ENCODE measurements at regions not wholly inside any gene's neighbourhood (a gene's known extent, or its start where the extent isn't known, plus 50 kb on each side); places are given as distances from the start of the nearest gene placed in this dataset.

GRCh38 chr5:2894736-2895135 is 143.3 kb upstream of the IRX2 start:
- no peak for DNase-seq (ENCODE audit: low spot score)

- DNase-seq (ENCODE audit: low spot score): no peak
Observed at GRCh38 chr5:2894316-2894715, 142.8 kb upstream of the IRX2 start.

DNA sequence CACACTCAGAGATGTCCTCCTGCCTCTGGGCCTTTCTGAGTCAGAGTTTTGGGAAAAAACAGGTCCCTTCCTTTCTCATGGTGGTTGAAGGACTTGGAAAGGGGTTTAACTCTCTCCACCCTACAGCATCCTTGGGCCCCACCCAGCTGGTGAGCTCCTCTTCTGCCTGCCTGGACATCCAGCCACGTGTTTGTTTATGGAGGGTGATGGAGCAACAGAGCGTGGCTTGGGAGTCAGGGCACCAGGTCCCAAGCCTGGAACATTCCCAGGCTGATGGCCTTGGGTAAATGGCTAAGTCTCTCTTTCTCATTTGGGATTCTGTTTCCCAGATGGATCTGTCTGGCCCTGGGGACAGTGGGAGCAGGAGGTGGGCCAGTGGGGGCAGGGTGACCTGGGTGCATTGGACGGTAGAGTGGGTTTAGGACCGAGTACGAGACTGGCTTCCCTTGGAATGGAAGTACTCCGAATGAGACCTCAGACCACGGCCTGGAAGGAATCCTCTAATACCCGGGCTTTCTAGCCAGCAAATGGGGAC is 141.1 kb upstream of the IRX2 start:
- no peak for DNase-seq (ENCODE audit: low spot score)

GRCh38 chr5:2891781-2892180 is 140.3 kb upstream of the IRX2 start:
- no peak for DNase-seq (ENCODE audit: low spot score)

DNA sequence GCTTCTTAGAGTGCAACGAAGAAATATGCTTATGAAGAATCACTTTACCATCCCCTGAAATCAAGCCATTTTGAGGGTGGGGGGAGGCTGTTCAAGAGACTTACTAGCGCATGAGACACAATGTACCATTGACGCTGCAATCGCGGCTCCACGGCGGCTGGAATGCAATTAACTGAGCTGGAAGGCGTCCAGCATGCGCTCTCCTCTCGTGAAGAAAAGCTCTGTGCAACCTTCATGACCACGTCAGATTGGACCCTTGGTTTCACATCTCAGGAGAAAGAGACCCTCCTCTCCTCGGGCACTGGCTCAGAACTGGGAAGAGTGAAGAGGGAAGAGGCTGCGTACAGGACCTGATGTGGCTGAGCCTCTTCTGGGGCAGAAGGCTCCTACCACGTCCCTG is 138.5 kb upstream of the IRX2 start:
- no peak for DNase-seq (ENCODE audit: low spot score)

- no peak for DNase-seq (ENCODE audit: low spot score)
Observed at GRCh38 chr5:2888520-2889060, 137.1 kb upstream of the IRX2 start.

DNA sequence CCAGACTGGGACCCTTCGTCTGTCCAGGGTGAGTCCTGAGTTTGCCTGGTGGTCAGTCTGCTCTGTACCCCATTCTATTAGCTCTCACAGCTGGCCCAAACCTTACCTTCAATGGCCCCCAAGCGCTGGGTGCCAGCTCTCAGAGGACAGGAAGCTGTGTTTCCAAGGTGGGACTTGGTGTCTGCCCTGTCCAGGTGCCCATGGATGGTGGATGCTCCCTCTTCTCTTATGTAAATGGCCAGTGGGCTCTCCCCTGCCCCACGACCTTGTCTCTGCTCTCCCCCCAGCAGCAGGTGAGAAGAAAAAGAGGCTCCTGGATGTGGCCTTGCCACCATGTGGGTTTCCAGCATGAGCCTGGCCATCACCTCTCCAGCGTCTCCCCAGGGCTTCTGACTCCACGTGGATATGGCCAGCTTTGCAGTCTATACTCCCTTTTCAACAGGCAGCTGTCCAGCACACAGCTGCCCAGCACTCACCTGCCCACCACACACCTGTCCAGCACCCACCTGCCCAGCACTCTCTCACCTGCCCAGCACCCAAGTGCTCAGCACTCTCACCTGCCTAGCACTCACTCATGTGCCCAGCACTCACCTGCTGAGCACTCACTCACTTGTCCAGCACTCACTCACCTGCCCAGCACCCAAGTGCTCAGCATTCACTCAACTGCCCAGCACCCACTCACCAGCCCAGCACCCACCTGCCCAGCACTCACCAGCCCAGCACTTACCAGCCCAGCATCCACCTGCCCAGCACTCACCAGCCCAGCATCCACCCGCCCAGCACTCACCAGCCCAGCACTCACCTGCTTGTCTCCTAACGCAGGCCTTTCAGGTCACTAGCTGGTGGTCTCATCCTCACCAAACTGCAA is 136.2 kb upstream of the IRX2 start:
- DNase-seq (ENCODE audit: low spot score): no peak

DNA sequence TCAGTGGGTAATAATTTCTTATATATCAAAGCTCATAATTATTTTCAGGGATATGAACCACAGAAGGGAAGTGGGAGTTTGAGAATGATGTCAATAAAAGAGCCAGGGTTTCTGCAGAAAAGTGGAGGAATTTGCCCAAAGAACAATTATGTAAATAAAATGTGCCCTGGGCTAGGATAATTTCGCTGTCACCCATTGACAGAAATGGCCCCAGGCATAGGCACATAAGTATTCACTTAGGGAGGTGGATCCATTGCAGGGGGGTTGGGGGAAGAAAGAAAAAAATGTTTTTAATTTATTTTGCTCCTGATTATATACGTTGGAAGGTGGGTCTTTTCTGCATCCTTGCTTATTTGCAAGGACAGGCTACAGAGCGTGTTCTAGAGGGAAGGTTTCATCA is 135.1 kb upstream of the IRX2 start:
- no peak for DNase-seq (ENCODE audit: low spot score)

DNA sequence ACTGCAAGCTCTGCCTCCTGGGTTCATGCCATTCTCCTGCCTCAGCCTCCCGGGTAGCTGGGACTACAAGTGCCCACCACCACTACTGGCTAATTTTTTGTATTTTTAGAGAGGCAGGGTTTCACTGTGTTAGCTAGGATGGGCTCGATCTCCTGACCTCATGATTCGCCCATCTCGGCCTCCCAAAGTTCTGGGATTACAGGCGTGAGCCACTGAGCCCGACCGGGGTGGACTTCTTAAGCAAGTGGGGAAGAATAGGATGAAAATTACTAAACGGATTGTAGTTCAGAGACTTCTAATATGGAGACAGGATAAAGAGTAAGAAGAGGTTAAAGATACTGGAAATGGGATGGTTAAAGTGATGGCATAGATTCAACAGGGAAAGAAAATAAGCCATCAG is 132.3 kb upstream of the IRX2 start:
- no peak for DNase-seq (ENCODE audit: low spot score)

- DNase-seq (ENCODE audit: low spot score): no peak
Observed at GRCh38 chr5:2879701-2880100, 128.2 kb upstream of the IRX2 start.

DNA sequence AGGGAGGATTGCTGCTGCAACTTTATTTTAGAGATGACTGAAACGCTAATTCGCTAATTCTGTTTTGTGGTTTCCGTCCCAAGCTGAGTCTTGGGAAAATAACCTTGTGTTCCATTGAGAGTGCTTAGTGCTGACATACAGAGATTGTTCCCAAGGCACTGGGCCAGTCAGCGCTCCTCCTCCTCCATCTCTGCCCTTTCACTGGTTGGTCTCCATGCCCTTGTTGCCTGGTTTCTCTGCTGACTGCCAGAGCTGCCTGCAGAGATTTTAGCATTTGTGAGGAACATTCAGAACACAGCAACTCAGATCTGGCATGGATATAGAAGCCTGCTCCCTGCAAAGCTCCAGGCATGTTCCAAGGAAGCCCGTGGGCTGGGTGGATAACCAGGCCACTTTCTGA is 126.0 kb upstream of the IRX2 start:
- no peak for DNase-seq (ENCODE audit: low spot score)

DNA sequence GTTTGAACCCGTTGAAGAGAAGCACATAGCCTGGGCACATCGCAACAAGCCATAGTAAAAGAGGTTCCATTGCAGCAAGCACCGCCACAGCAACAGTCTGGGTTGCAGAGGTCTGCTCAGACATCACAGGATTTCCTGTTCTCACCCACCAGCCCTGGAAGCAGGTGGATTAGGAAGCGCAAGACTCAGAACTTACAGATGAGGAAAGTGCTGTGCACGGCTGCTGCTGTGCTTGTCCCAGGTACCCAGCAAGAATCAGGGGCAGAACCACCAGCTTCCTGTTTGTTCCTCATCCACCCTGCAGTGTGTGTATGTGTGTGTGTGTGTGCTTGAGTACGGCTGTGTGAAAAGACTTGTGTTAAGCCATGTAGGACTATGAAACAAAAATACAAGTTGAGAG is 124.7 kb upstream of the IRX2 start:
- no peak for DNase-seq (ENCODE audit: low spot score)

- no peak for DNase-seq (ENCODE audit: low spot score)
Observed at GRCh38 chr5:2874099-2874498, 122.6 kb upstream of the IRX2 start.

- DNase-seq (ENCODE audit: low spot score): no peak
Observed at GRCh38 chr5:2872676-2873075, 121.2 kb upstream of the IRX2 start.

DNA sequence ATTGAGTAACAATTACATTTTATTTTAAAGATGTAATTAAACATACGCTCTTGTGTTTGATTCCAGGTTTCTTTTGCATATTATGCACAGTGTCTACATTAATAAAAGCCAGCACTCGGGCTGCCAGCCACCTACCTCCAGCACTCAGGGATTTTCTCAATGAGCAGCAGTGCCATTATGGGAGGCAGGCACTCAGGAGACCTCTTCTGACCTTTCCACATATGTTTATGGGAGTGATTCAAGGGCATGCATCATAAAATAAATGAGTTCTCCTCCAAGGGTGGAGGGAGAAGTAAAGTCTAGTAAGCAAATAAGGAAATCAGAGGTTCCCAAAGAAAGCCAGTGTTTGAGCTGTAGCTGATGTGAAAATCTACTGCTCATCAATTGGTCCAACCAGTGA is 119.8 kb upstream of the IRX2 start:
- no peak for DNase-seq (ENCODE audit: low spot score)

- DNase-seq (ENCODE audit: low spot score): no peak
Observed at GRCh38 chr5:2869471-2869870, 118.0 kb upstream of the IRX2 start.

DNA sequence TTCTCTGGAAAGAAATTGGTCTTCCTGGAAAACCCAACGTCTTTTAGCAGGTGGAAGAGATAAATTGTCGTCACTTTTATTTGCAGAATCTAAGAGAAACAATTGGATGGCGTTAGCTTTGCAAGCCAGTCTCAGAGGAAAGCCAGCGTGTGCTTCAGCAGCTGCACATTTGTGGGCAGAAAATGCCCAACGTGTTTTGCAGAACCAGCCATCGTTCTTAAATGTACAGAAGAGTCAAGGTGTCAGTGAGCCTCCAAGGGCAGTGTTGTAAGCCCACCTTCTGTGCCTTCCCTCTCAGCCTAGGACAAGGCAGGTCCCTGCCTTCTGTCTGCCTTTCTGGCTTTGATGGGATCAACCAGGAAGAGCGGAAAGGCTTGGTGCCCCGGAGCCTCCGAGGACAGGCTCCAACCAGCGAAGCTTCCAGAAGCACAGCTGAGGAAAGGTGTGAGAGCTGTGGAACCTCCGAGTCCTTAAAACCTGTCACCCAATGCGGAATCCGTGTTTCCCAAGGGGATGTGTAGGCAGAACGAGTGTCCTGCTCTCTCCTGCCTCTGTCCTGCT is 116.0 kb upstream of the IRX2 start:
- no peak for DNase-seq (ENCODE audit: low spot score)

- DNase-seq (ENCODE audit: low spot score): no peak
Observed at GRCh38 chr5:2866662-2867372, 115.3 kb upstream of the IRX2 start.

DNA sequence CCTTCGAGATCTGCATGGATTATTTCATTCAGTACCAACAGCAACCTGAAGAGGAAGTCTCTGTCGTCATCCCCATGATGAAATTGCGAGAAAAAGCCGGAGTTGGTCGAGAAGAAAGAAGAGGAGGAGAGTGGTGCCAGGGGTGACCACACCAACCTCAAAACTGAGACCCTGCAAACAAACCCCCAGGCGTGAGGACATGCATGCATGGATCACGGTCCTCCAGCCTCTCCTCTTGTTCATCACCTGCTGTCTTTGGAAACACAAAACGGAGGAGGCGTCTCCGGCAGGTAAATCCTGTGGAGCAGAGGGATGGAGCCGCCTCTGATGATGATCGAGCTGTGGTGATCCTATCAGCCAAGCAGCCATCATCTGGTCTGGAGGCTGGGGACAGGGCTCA is 114.4 kb upstream of the IRX2 start:
- DNase-seq (ENCODE audit: low spot score): no peak

DNA sequence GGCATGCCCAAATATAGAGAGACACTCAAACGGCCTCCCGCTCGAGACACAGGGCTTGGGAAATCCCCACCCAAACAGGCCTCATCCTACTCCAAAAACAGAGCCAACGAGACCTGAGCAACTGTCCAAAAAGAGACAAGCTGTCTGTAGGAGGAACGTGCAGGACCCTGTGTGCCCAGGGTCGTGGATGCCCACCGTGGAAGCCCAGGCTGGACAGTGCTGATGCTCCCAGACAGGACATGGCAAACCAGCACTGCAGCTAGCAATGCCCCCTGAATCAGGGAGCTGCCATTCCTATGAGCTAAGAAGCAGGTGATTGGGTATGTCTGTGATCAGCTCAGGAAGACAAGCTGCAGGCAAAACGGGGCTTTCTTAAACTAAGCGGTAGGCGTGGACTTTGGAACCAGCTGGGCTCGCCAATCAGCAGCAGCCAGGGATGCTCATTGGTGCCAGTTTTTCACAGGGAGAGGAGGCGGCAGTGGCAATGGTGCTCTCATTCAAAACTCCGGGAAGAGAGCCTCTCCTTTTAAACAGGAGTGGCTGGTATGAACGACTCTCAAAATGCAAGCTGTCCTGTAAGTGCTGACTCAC is 113.1 kb upstream of the IRX2 start:
- no peak for DNase-seq (ENCODE audit: low spot score)

DNA sequence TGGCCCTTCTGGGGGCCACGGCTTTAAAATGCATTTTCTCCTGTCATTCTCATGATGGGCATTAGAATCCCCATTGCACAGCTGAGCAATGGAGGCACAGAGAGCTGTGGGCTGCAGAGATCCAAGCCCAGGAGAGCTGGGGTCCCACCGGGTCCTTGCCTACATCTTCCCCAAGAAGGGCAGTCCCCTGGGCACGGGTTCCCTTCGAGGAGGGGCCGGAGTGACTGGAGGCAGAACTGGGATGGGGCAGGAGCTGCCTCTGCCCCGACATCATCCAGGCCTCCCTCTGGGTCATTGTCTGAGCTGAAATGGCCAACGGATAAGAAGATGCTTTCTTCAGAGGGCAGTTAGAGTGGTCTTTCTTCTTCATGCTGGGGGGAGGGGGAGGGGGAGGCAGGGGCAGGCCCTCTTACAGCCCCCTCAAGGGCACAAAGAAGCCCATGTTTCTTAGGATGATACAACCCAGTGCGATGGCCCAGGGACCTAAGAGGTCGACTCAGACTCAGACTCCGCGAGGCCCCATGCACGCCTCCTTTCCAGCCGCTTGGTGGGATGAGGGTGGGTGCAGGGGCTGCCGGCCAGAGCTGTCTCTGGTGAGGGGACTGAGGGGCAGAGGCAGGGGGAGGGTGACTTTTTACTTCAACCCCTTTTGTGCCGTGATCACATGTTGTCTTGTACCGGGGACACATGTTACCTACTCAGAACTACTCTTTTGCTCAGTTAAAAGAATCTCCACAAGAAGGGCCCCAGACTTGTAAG is 112.4 kb upstream of the IRX2 start:
- no peak for DNase-seq (ENCODE audit: low spot score)

DNA sequence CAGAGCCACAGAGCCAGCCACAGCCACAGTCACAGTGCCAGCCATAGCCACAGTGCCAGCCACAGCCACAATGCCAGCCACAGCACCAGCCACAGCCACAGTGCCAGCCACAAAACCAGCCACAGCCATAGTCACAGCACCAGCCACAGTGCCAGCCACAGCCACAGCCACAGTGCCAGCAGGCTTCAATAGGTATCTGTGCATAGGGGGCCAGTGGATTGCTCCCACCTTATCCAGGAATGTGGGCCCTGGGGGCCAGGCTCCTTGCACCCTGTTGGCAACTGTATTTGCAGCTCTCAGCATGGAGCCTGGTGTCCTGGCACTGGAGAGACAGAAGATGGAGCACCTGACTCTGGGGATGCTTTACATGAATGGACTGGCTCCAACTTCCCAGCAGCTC is 111.7 kb upstream of the IRX2 start:
- no peak for DNase-seq (ENCODE audit: low spot score)
